GM23248 (cell line): ENCODE measurements at regions not wholly inside any gene's neighbourhood (a gene's known extent, or its start where the extent isn't known, plus 50 kb on each side); places are given as distances from the start of the nearest gene placed in this dataset.

ENCODE experiments used
- DNase-seq: peaks from one replicate; pipeline ENCODE4 v3.0.0-alpha.2; 2015
- H2AFZ ChIP-seq: fragments of 200-600 bp; sonication (generic); 2 replicates; pipeline ENCODE4 v1.6.1; 2016; ENCODE audit warnings: antibody characterized with exemption
- H3F3A ChIP-seq: fragments of 200-600 bp; sonication (generic); 2 replicates; pipeline ENCODE4 v1.6.1; 2016; ENCODE audit warnings: mild to moderate bottlenecking, antibody characterized with exemption, mixed run types; ENCODE audit not compliant: insufficient read depth
- H3K27ac ChIP-seq: fragments of 200-600 bp; sonication (generic); 2 replicates; pipeline ENCODE4 v1.5.1; 2016; ENCODE audit warnings: mild to moderate bottlenecking
- H3K27me3 ChIP-seq: fragments of 200-600 bp; sonication (generic); replicated peaks from 2 replicates; pipeline ENCODE4 v1.6.1; 2016; ENCODE audit warnings: mild to moderate bottlenecking; ENCODE audit not compliant: insufficient read depth
- H3K36me3 ChIP-seq: fragments of 200-600 bp; sonication (generic); 2 replicates; pipeline ENCODE4 v1.6.1; 2016; ENCODE audit warnings: low read depth, mild to moderate bottlenecking
- H3K4me1 ChIP-seq: fragments of 200-600 bp; sonication (generic); 2 replicates; pipeline ENCODE4 v1.6.1; 2016; ENCODE audit warnings: mild to moderate bottlenecking; ENCODE audit not compliant: insufficient read depth
- H3K4me2 ChIP-seq: fragments of 200-600 bp; sonication (generic); one replicate; pipeline ENCODE4 v1.6.1; 2016; ENCODE audit warnings: mild to moderate bottlenecking; ENCODE audit not compliant: unreplicated experiment
- H3K4me3 ChIP-seq: fragments of 200-600 bp; sonication (generic); 2 replicates; pipeline ENCODE4 v1.5.1; 2016; ENCODE audit warnings: mild to moderate bottlenecking
- H3K79me2 ChIP-seq: fragments of 200-600 bp; sonication (generic); 2 replicates; pipeline ENCODE4 v1.6.1; 2016; ENCODE audit warnings: mild to moderate bottlenecking; ENCODE audit not compliant: insufficient read depth
- H3K9ac ChIP-seq: fragments of 200-600 bp; sonication (generic); 2 replicates; pipeline ENCODE4 v1.6.1; 2016; ENCODE audit warnings: mild to moderate bottlenecking
- H3K9me2 ChIP-seq: fragments of 200-600 bp; sonication (generic); 2 replicates; pipeline ENCODE4 v1.6.1; 2016; ENCODE audit warnings: mixed run types, mild to moderate bottlenecking, moderate library complexity; ENCODE audit not compliant: insufficient read depth
- H3K9me3 ChIP-seq: fragments of 200-600 bp; sonication (generic); one replicate; pipeline ENCODE4 v1.6.1; 2017; ENCODE audit warnings: low read depth
- H4K20me1 ChIP-seq: fragments of 200-600 bp; sonication (generic); 2 replicates; pipeline ENCODE4 v1.6.0; 2016; ENCODE audit not compliant: insufficient read depth
- EZH2 ChIP-seq: fragments of 200-600 bp; sonication (generic); IDR thresholded peaks from 2 replicates; pipeline ENCODE4 v1.6.1; 2018; ENCODE audit warnings: antibody characterized with exemption, mild to moderate bottlenecking; ENCODE audit not compliant: insufficient read depth, poor library complexity, severe bottlenecking
- EZH2phosphoT487 ChIP-seq: fragments of 200-600 bp; sonication (generic); IDR thresholded peaks from 2 replicates; pipeline ENCODE4 v1.6.1; 2018; ENCODE audit warnings: antibody characterized with exemption, moderate library complexity, mild to moderate bottlenecking, low read depth; ENCODE audit not compliant: insufficient read depth
- WGBS, 2 experiments: methylation state at CpG; one replicate each; pipeline ENCODE4 v1.1.6; 2015 to 2017; ENCODE audit warnings: low lambda C conversion rate in 2 of 2, low coverage in 1 of 2; ENCODE audit errors: missing lambda C conversion rate in 2 of 2; 5-methylcytosine and 5-hydroxymethylcytosine counted together
- in situ Hi-C: fragments of 300-500 bp; cut with MboI; formaldehyde crosslinking; loops from 2 replicates; pipeline ENCODE4 v1.15.0; 2020

DNA sequence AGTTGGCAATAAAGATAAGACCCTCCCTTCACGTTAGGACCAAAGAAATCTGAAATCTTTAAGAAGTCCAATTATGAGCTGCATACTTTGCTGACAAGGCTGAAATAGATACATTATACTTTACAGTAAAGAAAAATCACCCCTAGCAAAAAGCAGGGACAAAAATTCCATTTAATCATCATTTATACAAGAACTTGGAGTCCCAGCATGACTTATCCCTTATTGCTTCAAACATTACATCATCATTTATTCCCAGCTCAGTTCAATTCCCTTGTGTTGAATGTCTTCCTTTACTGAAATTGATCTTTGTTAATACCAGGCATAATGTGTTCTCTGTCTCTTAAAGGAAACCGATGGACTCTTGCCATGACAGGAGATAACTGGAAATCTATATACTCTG lies 449.6 kb upstream of the CCDC196 start:
- Histone ChIP-seq H3K9me3 (no peaks in the 10 kb centered on the region), H3K27me3 (no peaks in the 10 kb centered on the region), H3F3A (no peaks in the 10 kb centered on the region), H3K9ac (no peak overlapping the region), H3K4me2 (no peak overlapping the region), H3K9me2 (no peaks in the 10 kb centered on the region), H3K27ac (no peak overlapping the region), H3K4me3 (no peak overlapping the region), H3K4me1 (peaks cover 9% of the 10 kb centered on the region), H3K79me2 (no peaks in the 10 kb centered on the region), H3K36me3 (no peaks in the 10 kb centered on the region), H4K20me1 (no peaks in the 10 kb centered on the region), H2AFZ (no peak overlapping the region)
- in situ Hi-C loops = no loop called here
- 43 to 47% methylated on average over 2 of the region's 2 CpGs for WGBS, 2 experiments
- DNase-seq = peak; percentile 44
- TF ChIP-seq EZH2phosphoT487 (no peak), EZH2 (no peak)

DNA sequence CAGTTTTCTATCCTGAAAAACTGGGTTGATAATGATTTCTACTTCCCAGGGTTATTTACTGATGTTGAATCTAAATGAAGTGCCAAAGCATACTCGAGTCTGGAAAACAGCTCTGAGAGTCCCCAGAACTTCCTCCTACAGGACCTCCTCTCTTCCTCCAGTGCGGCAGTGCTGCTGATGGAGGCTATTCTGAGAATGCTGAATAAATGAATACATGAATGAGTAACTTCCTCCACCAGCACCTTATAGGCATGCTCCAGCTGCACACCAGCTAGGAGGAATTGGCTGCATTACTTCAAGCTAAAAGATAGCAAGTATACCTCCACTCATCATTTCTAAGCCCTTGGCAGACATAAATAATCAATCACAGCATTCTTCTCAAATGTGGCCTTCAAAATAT lies 448.8 kb upstream of the CCDC196 start:
- 61 to 66% methylated on average over 2 of the region's 2 CpGs for WGBS, 2 experiments
- DNase-seq = no peak
- peaks cover 9% of the 10 kb centered on the region for H3K4me1 ChIP-seq
- no peaks in the 10 kb centered on the region for H3K9me3 ChIP-seq
- no peaks in the 10 kb centered on the region for H3K27me3 ChIP-seq
- no peak overlapping the region for H2AFZ ChIP-seq
- H3K4me3 ChIP-seq = no peak overlapping the region
- no peaks in the 10 kb centered on the region for H3K79me2 ChIP-seq
- no peak for TF ChIP-seq EZH2phosphoT487
- TF ChIP-seq EZH2 = no peak
- no peaks in the 10 kb centered on the region for H3F3A ChIP-seq
- H4K20me1 ChIP-seq = no peaks in the 10 kb centered on the region
- in situ Hi-C loops = no loop called here
- H3K27ac ChIP-seq = no peak overlapping the region
- H3K9ac ChIP-seq = no peak overlapping the region
- no peak overlapping the region for H3K4me2 ChIP-seq
- no peaks in the 10 kb centered on the region for H3K36me3 ChIP-seq
- no peaks in the 10 kb centered on the region for H3K9me2 ChIP-seq

DNA sequence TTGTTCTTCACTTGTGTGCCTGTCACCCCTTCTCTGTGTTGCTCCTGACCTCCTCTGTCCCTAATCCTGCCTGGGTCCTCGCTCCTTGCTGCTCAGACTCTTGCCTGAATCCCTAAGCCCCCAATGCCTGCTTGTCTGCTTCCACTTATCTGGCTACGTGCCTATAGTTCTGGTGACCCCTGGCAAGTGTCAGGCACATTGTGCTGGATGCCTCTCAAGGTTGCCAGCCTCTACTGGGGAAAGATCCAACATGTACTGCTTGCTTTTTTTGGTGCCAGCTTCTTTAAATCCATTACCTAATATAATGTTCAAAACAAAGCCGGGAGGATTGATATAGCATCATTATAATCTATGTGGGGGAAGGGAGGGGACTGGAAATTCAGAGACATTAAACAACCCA lies 448.0 kb upstream of the CCDC196 start:
- Histone ChIP-seq H3F3A (peaks cover 4% of the 10 kb centered on the region; the same call in 1 of the 2 replicates), H2AFZ (no peak overlapping the region), H3K9me2 (no peaks in the 10 kb centered on the region), H3K27ac (no peak overlapping the region), H3K4me2 (no peak overlapping the region), H3K4me1 (peaks cover 9% of the 10 kb centered on the region), H4K20me1 (no peaks in the 10 kb centered on the region), H3K9ac (no peak overlapping the region), H3K9me3 (no peaks in the 10 kb centered on the region), H3K27me3 (no peaks in the 10 kb centered on the region), H3K36me3 (no peaks in the 10 kb centered on the region), H3K79me2 (no peaks in the 10 kb centered on the region), H3K4me3 (no peak overlapping the region)
- WGBS, 2 experiments = 28 to 38% methylated on average over 3 of the region's 3 CpGs
- DNase-seq = no peak
- in situ Hi-C loops = no loop called here
- TF ChIP-seq EZH2phosphoT487 (no peak), EZH2 (no peak)

DNA sequence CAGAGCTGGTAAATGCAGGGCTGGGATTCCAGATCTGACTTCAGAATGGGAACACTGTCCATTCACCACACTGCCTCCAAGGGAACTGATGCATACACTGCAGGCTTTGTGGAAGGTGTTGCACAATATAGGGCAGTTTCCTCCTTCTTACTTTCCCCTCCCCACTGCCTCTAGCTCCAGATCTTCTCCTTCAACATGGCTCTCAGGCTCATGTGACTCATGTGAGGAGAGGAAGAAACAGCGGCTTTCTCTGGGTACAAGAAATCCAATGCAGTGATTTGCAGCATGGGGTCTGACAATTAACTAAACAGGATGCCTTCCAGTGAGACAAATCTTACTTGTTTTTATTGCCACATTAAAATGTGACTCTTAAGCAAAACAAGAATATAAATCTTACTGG lies 447.6 kb upstream of the CCDC196 start:
- peak; percentile 91 for DNase-seq
- in situ Hi-C loops = no loop called here
- no peak for TF ChIP-seq EZH2phosphoT487
- TF ChIP-seq EZH2 = no peak
- Histone ChIP-seq H3K79me2 (no peaks in the 10 kb centered on the region), H3K36me3 (no peaks in the 10 kb centered on the region), H3K9me2 (no peaks in the 10 kb centered on the region), H3K4me1 (peaks cover 13% of the 10 kb centered on the region), H3K4me3 (no peak overlapping the region), H3K9me3 (no peaks in the 10 kb centered on the region), H3K27ac (no peak overlapping the region), H3K27me3 (no peaks in the 10 kb centered on the region), H3K4me2 (no peak overlapping the region), H4K20me1 (no peaks in the 10 kb centered on the region), H2AFZ (no peak overlapping the region), H3K9ac (no peak overlapping the region), H3F3A (peaks cover 8% of the 10 kb centered on the region)
- WGBS, 2 experiments = 40 to 48% methylated on average over 1 of the region's 1 CpG

DNA sequence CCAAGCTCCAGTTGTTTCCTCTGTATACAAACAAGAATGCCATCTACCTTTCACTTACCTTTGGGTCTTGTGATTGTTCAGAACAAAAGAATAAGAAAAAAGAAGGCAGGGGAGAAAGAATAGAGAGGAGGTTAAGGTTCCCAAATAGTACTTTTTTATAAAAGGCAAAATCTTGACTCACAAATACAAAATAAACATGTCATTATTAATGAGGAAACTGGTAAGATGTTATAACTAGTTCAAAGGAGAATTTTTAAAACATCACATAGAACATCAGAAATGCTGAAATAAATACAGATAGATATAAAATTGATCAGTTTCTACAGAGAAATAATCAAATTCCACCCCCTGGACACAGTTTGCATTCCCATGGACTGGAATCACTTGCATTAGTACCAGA lies 446.7 kb upstream of the CCDC196 start:
- TF ChIP-seq EZH2phosphoT487 = no peak
- TF ChIP-seq EZH2 = no peak
- peaks cover 16% of the 10 kb centered on the region for H3F3A ChIP-seq
- H3K36me3 ChIP-seq = no peaks in the 10 kb centered on the region
- no peak overlapping the region for H3K27ac ChIP-seq
- in situ Hi-C loops = no loop called here
- H3K9me2 ChIP-seq = no peaks in the 10 kb centered on the region
- no peaks in the 10 kb centered on the region for H3K27me3 ChIP-seq
- peaks cover 22% of the 10 kb centered on the region for H3K4me1 ChIP-seq
- no peaks in the 10 kb centered on the region for H4K20me1 ChIP-seq
- H3K4me2 ChIP-seq = no peak overlapping the region
- H3K4me3 ChIP-seq = no peak overlapping the region
- H3K9me3 ChIP-seq = no peaks in the 10 kb centered on the region
- DNase-seq = no peak
- H3K9ac ChIP-seq = no peak overlapping the region
- H2AFZ ChIP-seq = no peak overlapping the region
- H3K79me2 ChIP-seq = no peaks in the 10 kb centered on the region
